HEK293T (cell line): ENCODE measurements at regions not wholly inside any gene's neighbourhood (a gene's known extent, or its start where the extent isn't known, plus 50 kb on each side); places are given as distances from the start of the nearest gene placed in this dataset.

ENCODE experiments used
- CTCF ChIA-PET: fragments of 350-600 bp; formaldehyde crosslinking; extraction: SDS; loops from one replicate; lab custom pipeline; 2021; ENCODE audit warnings: antibody characterized with exemption, inconsistent platforms; lab: Yijun Ruan, JAX
- POLR2A ChIA-PET: fragments of 350-600 bp; formaldehyde crosslinking; extraction: SDS; loops from one replicate; lab custom pipeline; 2020; ENCODE audit warnings: antibody characterized with exemption, inconsistent platforms; lab: Yijun Ruan, JAX
- DNase-seq: peaks from one replicate; pipeline ENCODE4 v3.0.0; 2012; ENCODE audit warnings: mixed read lengths; ENCODE audit errors: extremely low spot score
- ARNT ChIP-seq: fragments of 450-650 bp; IDR thresholded peaks from 2 replicates; pipeline ENCODE4 v1.6.1; 2017; ENCODE audit warnings: mild to moderate bottlenecking
- BHLHE40 ChIP-seq: fragments of 450-650 bp; IDR thresholded peaks from 2 replicates; pipeline ENCODE4 v1.6.1; 2016; ENCODE audit warnings: mild to moderate bottlenecking, moderate library complexity, borderline replicate concordance
- CTBP1 ChIP-seq: fragments of 450-650 bp; IDR thresholded peaks from 2 replicates; pipeline ENCODE4 v1.6.1; 2016; ENCODE audit warnings: borderline replicate concordance
- ELF4 ChIP-seq: fragments of 450-650 bp; IDR thresholded peaks from 2 replicates; pipeline ENCODE4 v1.6.1; 2017; ENCODE audit warnings: antibody characterized with exemption
- FOXA1 ChIP-seq: fragments of 450-650 bp; IDR thresholded peaks from 2 replicates; pipeline ENCODE4 v1.6.1; 2016; ENCODE audit warnings: mild to moderate bottlenecking
- FOXK2 ChIP-seq: fragments of 450-650 bp; IDR thresholded peaks from 2 replicates; pipeline ENCODE4 v1.6.1; 2016; ENCODE audit warnings: mild to moderate bottlenecking
- FOXM1 ChIP-seq: fragments of 450-650 bp; IDR thresholded peaks from 2 replicates; pipeline ENCODE4 v1.6.1; 2017; ENCODE audit warnings: mild to moderate bottlenecking, borderline replicate concordance
- HDGF ChIP-seq: fragments of 450-650 bp; IDR thresholded peaks from 2 replicates; pipeline ENCODE4 v1.6.1; 2017; ENCODE audit warnings: antibody characterized with exemption, borderline replicate concordance
- L3MBTL2 ChIP-seq: fragments of 450-650 bp; conservative IDR thresholded peaks from 2 replicates; pipeline ENCODE4 v1.6.1; 2016; ENCODE audit warnings: mild to moderate bottlenecking
- LEF1 ChIP-seq: fragments of 450-650 bp; IDR thresholded peaks from 2 replicates; pipeline ENCODE4 v1.6.1; 2017; ENCODE audit warnings: mild to moderate bottlenecking, borderline replicate concordance
- NFRKB ChIP-seq: fragments of 450-650 bp; IDR thresholded peaks from 2 replicates; pipeline ENCODE4 v1.6.1; 2016; ENCODE audit warnings: mild to moderate bottlenecking, moderate library complexity
- PKNOX1 ChIP-seq: fragments of 450-650 bp; IDR thresholded peaks from 2 replicates; pipeline ENCODE4 v1.6.1; 2016
- SP1 ChIP-seq: fragments of 450-650 bp; IDR thresholded peaks from 2 replicates; pipeline ENCODE4 v1.6.1; 2017
- SUZ12 ChIP-seq: fragments of 450-650 bp; IDR thresholded peaks from 2 replicates; pipeline ENCODE4 v1.6.1; 2016; ENCODE audit warnings: mild to moderate bottlenecking
- TARDBP ChIP-seq: fragments of 450-650 bp; IDR thresholded peaks from 2 replicates; pipeline ENCODE4 v1.6.1; 2016
- ZNF384 ChIP-seq: fragments of 450-650 bp; IDR thresholded peaks from 2 replicates; pipeline ENCODE4 v1.6.1; 2016

DNA sequence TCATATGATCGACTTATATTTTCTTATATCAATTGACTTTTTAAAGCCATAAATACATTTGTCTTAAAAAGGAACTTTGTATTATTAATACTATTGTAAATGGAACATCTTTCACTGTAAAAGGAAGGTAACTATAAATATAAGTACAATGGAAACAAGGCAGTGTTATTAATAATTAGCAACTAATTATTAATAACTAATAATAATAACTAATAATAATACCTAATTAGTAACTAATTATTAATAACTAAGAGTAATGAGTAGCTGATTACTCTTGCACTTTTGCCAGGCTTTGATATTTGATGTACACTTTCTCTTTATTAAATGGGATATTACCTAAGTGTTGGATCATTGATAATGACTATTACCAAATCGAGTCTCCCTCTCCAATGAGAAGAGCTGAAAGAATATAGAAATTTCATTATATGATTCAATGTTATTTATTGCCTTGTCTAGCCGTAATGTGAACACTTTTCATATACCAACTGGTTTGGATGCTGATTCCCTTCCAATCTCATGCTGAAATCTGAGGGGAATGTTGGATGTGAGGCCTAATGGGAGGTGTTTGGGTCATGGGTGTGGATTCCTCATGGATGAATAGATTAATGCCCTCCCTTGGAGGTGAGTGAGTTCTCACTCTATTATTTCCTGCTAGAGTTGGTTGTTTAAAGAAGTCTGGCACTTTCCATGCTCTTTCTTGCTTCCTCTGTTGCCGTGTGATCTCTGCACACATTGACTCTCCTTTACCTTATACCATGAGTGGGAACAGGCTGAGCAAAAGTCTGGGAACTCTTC lies 202.1 kb upstream of the ZBTB20 start:
- ChIA-PET CTCF (no interaction called here), POLR2A (no interaction called here)
- DNase-seq: no peak
- TF ChIP-seq TARDBP (no peak), ELF4 (no peak), ARNT (no peak), FOXA1 (no peak), PKNOX1 (no peak), LEF1 (no peak), ZNF384 (no peak), FOXM1 (no peak), FOXK2 (no peak), CTBP1 (no peak), NFRKB (no peak), HDGF (no peak), SUZ12 (no peak), SP1 (no peak), BHLHE40 (no peak), L3MBTL2 (no peak)

- CTCF ChIA-PET: interaction anchor here (0.6 kb wide), 1 partner anchor 125 kb away, joined by 7 read pairs; no protein-coding TSS in a partner anchor
- no peak for DNase-seq
- no peak for TF ChIP-seq BHLHE40
- no peak for TF ChIP-seq NFRKB
- no peak for TF ChIP-seq SP1
- TF ChIP-seq ARNT: no peak
- no peak for TF ChIP-seq FOXK2
- TF ChIP-seq FOXM1: no peak
- TF ChIP-seq FOXA1: no peak
- no peak for TF ChIP-seq CTBP1
- no peak for TF ChIP-seq PKNOX1
- TF ChIP-seq L3MBTL2: no peak
- no peak for TF ChIP-seq ELF4
- TF ChIP-seq SUZ12: no peak
- no peak for TF ChIP-seq ZNF384
- POLR2A ChIA-PET: no interaction called here
These were observed 203.5 kb upstream of the ZBTB20 start for GRCh38 chr3:115350606-115351005.

- ChIA-PET POLR2A (no interaction called here), CTCF (no interaction called here)
- TF ChIP-seq BHLHE40: no peak
- no peak for TF ChIP-seq HDGF
- TF ChIP-seq PKNOX1: no peak
- no peak for TF ChIP-seq CTBP1
- no peak for TF ChIP-seq ZNF384
- no peak for DNase-seq
These were observed 204.1 kb upstream of the ZBTB20 start for GRCh38 chr3:115351193-115351592.

GRCh38 chr3:115354010-115354409 lies 206.9 kb upstream of the ZBTB20 start:
- DNase-seq: no peak
- TF ChIP-seq ELF4 (no peak), ZNF384 (no peak), CTBP1 (no peak), TARDBP (no peak), FOXK2 (no peak), HDGF (no peak), NFRKB (no peak), FOXM1 (no peak), FOXA1 (no peak), LEF1 (no peak), SUZ12 (no peak), PKNOX1 (no peak), SP1 (no peak), ARNT (no peak), BHLHE40 (no peak), L3MBTL2 (no peak)
- ChIA-PET POLR2A (no interaction called here), CTCF (no interaction called here)

- no peak for DNase-seq
- ChIA-PET POLR2A (no interaction called here), CTCF (no interaction called here)
- TF ChIP-seq ELF4 (no peak), NFRKB (no peak), FOXM1 (no peak), PKNOX1 (no peak), ARNT (no peak), SP1 (no peak), HDGF (no peak), L3MBTL2 (no peak)
These were observed 210.4 kb upstream of the ZBTB20 start for GRCh38 chr3:115357456-115357855.
